Loucy (cell line): ENCODE measurements at regions not wholly inside any gene's neighbourhood (a gene's known extent, or its start where the extent isn't known, plus 50 kb on each side); places are given as distances from the start of the nearest gene placed in this dataset.
"Not testable (repeated sequence)": the region's sequence is repeated elsewhere in the genome, so short reads cannot be mapped to it uniquely, and the experiment has no call there.

ENCODE experiments used
- CTCF ChIP-seq: fragments of 200-600 bp; sonication (generic); conservative IDR thresholded peaks from 2 replicates; pipeline ENCODE4 v1.5.1; 2014; ENCODE audit warnings: mild to moderate bottlenecking, antibody characterized with exemption, low read length
- EZH2phosphoT487 ChIP-seq: fragments of 200-600 bp; IDR thresholded peaks from 2 replicates; pipeline ENCODE4 v1.6.1; 2018; ENCODE audit warnings: antibody characterized with exemption, mild to moderate bottlenecking, moderate library complexity, borderline replicate concordance

- TF ChIP-seq EZH2phosphoT487, CTCF: not testable (repeated sequence)
These were observed 79.6 kb upstream of the CACUL1 start for GRCh38 chr10:118834370-118834769.
